Umbilical cord (tissue), 1 donor: ENCODE measurements at regions not wholly inside any gene's neighbourhood (a gene's known extent, or its start where the extent isn't known, plus 50 kb on each side); places are given as distances from the start of the nearest gene placed in this dataset.
"Not testable (repeated sequence)": the region's sequence is repeated elsewhere in the genome, so short reads cannot be mapped to it uniquely, and the experiment has no call there.

ENCODE experiments used
- DNase-seq: peaks from one replicate; pipeline ENCODE4 v3.0.0-alpha.2; 2015; ENCODE audit warnings: low spot score

DNA sequence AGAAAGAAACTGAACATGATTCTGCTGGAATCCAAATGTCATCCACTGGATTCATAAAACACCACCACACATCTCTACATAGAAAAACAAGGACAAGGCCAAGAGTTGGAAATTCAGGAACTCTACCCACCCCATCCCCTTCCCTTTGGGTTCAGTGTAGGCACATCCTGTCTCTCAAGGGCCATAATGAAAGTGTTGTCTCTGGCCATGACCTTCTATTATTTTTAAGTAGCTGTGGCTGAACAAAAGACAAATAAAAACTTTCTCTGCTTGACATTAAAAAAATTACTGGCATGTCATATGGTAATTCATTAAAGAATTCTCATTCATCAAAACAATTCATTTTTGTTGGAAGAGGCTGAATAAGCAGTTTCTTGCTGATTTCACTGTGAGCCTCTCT, 54.9 kb upstream of the ZBTB18 start:
- DNase-seq = no peak

DNA sequence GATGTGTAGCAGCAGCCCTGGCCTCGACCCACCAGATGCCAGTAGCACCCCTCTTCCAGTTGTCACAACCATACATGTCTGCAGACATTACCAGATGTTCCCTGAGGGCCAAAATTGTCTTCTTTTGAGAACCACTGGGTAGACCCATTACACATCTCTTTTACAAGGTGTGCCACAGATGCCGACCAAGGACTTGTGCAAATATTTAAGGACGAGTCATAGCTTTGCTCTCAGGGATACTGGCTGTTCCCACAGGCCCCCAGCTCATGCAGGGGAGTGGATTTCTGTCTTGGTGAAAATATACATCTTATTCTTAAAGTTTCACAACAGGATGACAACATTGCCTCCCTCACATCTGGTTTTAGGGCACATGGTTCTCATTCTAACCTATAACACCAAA, 59.4 kb upstream of the ZBTB18 start:
- DNase-seq = no peak

DNA sequence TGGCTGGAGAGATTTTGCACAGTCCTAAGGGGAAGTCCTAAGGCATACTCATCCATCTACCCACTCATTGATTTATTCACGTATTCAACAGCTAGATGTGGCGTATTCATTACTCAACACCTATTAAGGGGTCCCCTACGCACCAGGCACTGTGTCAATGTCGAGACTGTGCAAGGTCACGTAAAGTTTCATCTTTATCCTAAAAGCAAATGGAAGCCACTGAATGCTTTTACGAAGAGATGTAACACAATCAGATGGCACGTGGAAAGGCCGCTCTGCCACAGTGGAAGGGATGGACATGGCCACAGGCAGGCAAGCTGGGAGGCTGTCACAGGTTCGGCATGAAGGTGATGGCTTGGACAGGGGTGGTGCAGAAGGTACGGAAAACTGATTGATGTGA, 66.3 kb upstream of the ZBTB18 start:
- no peak for DNase-seq

DNA sequence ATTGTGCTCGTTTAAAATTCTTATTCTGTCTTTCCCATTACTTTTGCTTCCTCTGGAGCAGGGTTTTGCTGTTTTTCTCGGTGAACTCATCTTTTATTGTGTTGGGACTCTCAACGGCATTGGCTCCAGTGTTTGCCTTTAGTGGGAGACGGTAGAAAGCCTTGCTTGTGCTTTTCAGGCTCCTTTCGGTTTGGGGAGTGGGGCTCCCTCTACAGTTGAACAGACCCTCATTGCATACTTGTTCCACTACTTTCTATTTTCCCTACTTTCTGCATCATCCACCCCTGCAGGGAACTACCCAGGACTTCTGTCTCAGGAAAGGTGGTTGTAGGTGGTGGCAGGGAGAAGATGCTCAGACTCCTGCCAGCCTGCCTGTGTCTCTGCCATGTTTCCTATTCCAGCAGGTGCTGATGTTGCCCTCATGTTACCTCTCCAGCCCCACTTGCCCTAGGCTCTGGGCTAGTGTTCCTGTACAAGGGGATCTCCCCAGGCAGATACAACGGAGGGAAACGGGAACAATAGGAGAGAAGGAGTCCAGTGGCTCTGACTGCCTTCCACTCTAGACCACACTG, 68.5 kb upstream of the ZBTB18 start:
- no peak for DNase-seq

DNA sequence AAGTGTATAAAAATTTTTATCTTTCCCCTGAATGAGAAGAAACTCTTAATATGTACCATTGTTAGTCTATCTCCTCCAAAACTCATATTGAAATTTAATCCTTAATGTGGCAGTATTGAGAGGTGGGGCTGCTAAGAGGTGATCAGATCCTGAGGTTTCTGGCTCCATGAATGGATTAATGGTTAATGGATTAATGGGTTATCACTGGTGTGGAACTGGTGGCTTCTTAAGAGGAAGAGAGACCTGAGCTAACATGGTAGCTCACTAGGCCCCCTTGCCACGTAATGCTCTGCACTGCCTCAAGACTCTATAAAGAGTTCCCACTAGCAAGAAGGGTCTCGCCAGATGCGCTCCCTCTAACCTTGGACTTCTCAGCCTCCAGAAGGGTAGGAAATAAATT, 70.6 kb upstream of the ZBTB18 start:
- DNase-seq = no peak

DNA sequence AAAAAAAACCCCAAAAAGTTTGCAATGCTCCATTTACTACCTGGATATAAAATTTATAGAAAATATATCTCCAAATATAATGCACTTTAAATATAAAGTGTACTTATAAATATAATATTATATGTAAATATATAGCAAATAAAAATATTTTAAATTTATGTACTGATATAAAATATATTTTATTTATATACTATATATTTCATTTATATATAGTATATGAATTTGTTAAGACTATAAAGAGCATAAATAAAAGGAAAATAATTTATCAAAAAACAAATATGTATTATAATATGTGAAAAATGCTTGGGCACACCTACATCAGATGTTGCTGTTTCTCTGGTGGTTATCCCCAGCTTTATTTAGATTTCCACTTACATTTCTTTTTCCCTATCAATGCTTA, 71.0 kb upstream of the ZBTB18 start:
- DNase-seq = no peak

DNA sequence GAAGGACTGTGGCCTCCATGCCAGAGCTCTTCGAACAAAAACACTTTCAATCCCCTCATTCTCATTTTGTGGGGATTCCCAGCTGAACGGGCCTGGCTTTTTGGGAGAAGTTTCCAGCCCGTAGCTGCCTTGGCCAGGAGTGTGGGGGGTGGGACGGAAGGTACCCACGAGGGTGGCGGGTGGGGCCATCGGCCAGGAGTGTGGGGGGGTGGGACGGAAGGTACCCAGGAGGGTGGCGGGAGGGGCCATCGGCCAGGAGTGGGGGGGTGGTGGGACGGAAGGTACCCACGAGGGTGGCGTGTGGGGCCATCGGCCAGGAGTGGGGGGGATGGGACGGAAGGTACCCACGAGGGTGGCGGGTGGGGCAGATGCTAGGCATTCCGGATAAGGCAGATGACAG, 71.7 kb upstream of the ZBTB18 start:
- no peak for DNase-seq

DNA sequence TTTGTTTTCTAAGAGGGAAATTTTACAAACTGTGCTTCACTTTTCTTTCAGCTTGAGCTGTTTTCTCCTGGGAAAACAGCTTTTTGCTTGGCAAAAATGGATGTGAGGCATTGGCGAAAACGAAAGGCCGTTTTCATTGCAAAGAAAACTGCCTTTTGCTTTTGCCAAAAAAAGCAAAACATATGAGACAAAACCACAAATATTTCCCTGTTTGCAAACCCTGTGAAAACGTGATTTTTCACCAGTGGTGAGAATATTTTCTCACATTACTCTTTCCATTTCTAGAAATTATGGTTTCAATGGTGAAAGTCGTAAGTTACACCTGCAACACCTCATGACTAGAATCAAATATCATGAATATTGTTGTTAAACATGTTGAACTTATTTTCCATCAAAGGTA, 74.0 kb upstream of the ZBTB18 start:
- no peak for DNase-seq

DNA sequence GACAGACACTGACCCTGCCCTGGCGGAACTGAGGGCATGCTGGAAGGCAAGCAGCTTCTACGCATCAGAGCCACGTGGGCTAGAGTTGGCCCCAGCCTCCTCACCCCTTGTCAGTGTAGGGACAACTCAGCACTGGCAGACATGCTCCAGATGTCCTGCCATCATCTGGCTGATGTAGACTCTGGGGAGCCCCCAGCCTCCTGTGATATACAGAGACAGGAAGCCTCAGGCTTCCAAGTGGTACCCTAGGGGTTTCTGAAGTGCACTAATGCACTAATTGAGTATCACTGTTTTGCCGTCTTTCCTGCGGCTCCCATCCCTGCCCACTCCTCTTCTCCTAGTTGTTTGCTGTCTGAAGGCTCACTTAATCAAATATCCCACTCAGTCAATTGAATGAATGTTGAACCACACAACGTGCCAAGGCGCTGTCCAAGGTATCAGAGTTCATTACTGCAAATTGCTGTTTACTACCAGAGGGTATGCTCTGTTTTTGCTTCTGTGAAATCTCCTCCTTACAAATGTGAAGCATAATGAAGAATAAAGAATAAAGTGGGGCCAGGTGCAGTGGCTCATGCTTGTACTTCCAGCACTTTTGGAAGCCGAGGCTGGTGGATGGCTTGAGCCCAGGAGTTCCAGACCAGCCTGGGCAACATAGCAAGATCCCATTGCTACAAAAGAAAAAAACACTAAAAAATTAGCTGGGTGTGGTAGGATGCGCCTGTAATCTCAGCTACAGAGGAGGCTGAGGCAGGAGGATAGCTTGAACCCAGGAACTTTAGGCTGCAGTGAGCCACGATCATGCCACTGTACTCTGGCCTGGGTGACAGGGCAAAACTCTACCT, 76.4 kb upstream of the ZBTB18 start:
- no peak for DNase-seq

DNA sequence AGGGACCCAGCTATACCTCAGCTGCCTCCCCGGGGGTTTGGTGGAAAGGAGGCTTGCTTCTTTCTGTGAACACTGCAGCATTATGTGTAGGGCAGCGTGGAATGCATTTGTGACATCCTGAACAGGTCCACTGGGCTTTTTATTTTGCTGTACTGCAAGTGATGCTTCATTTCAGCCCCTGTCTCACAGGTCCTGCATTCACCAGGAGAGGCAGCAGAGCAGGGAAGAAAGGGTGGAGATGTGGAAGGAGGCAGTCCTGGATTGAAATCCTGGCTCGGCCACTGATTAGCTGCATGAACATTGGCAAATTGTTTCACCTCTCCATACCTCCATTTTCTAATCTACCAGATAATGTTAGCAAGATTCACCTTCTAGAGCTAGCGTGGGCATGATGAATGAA, 77.9 kb upstream of the ZBTB18 start:
- no peak for DNase-seq

DNA sequence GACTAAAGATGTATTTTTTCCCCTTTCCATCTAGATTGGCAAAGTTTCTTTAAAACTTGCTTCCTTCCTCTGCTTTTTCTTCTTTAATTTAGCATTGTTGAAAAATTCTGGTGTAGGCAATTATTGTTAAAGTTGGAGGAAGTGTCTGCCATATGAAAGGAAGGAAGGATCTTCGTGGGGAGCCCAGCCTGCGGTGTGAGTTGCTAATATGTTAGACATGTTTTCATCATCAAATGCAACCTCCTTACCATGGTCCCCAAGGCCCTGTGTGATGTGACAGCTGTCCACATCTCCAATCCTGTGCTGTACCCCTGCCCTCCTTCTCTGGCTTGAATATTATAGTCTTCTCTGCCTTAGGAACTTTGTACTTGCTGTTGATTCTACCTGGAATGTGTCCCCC, 81.0 kb upstream of the ZBTB18 start:
- DNase-seq = no peak

DNA sequence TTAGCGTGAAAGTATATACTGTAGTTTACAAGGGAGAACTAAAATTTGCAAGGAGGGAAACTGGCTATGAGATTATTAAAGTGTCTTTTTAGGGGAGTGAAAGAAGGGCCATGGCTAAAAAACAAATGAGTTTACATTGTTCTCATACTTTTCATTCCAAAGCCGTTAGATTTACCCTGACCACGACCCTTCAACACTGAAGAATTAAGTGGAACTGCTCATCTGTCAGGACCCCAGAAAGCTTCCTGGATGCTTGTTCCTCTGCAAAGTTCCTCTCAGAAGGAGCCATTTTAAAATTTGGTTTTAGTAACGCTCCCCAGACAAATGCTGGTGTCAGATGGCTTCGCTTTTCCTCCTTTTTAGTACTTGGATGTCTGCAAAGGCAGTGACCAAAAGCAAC, 82.7 kb upstream of the ZBTB18 start:
- DNase-seq = no peak

DNA sequence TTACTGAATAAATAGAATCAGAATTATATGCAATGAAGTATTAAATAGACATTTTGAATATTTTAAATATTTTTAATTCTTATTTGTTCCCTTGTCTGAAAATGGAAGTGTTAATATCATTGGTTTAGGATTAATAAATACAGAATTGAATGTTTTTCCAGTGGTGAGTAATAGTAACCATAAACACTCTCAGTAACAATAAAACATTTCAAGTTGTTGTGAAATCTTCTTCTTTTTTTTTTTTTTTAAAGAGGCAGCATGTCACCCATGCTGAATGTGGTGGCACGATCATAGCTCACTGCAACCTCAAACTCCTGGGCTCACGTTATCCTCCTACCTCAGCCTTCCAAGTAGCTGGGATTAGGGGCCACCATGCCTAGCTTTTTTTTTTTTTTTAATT, 86.2 kb upstream of the ZBTB18 start:
- no peak for DNase-seq

DNA sequence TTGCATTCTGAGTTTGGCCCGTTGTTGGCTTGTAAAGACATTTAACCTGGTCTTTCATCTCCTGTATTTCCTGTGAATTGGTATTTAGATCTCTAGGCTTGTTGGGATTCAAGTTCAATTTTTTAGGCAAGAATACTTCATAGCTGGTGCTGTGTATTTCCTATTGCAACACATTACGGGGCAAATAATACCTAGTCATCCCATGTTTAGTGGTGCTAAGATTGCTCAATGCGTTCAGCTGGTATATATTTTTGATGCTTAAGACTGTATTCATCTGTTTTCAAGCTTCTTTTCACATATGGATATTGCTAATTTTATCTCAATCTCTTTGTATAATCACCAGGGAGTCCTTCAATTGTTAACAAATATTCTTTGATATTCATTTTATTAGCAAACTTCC, 87.5 kb upstream of the ZBTB18 start:
- no peak for DNase-seq

DNA sequence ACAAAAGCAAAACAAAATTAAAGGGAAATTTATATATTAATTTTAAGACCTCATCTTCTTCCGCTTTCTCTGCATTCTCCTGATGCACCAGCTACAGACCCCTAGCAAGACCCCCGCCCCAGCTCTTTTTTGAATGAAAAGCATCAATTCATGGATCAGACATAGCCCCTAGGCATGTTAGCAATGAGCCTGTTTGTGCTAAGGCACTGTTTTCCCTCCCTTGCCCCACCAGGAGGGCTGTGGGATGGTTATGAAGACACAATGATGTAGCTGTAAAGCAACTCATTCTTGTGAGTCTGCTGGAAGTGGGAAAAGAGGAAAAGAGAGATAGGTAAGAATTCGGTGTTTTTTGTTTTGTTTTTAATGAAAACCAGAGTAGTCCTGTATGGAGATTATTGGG, 88.5 kb upstream of the ZBTB18 start:
- no peak for DNase-seq

DNA sequence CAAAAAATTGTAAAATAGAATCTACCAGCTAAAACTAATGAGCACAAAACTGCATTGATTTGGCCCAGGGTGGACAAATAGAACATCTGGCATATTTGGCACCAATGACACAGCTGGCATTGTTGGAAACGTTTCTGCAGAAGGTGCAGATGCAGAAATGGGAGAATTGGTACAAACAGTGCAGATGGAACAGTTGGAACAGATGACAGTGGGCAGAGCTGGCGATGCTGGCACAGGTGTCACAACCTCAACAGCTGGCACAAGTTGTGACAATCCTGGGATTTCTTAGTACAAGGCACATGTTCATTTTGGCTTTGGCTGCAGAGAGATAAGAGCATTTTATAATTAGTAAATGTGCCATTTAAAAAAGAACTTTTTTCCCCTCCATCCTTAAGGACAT, 91.1 kb upstream of the ZBTB18 start:
- no peak for DNase-seq

DNA sequence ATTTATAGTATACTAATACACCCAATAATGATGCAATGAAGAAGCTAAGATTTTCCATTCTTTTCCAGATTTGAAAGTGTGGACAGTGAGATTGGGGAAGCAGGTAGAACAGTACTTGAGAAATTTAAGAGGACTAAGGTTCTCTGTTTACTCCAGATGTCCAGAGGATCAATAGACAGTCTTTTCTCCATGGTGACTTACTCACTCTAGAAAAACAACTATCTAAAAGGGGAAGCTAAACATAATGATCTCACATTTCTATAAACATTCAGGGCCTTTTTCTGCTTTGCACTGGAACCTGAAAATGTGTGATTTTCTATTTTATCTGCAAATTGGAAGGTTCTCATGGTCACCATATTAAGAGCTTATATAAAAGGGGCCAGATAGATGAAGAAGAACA, 93.9 kb upstream of the ZBTB18 start:
- DNase-seq = no peak

DNA sequence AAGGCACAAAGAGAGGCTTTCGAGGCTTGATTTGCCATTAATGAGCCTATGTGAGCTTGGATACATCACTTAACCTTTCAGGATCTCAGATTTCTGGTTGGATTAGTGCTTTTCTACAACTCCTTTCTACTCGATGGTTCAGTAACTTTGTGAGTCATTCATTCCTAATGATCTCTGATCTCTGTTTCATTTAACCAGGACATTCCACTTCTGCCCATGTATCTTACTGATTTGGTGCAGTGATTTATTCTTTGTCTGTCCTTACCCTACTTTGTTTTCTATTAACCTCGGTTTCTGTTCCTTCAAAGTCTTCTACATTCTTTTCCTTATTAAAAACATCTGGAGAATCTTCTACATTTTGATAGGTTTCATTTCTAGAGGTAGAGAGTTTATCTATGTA, 94.6 kb upstream of the ZBTB18 start:
- DNase-seq = no peak

DNA sequence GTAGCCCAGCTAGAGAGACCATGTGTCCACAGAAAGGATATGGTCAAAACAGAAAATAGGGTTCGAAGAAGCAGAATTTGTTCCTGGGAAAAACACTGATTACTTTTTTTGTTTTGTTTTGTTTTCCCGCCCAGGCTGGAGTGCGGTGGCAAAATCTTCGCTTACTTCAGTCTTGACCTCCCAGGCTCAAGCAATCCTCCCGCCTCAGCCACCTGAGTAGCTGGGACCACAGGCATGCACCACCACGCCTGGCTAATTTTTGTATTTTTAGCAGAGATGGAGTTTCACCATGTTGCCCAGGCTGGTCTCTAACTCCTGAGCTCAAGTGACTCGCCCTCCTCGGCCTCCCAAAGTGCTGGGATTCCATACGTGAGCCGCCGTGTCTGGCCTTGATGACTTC, 99.9 kb upstream of the ZBTB18 start:
- not testable (repeated sequence) for DNase-seq

DNA sequence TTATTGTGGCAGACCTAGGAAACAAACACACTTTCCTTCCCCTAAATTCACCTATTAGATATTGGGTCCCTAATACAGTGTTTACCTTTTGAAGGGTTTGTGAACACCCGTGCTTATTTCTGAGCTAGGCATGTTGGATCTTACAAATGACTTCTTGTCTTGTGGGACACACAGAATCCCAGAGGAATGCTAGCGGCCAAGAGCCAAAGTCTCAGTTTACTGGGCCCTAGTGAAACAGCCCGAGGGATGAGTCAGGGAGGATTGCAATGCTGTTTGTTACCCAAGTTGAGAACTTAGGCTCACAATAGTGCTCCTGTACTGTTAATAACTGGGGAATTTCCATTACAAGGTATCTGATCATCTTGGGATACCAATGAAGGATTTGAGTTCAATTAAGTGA, 100.1 kb upstream of the AKT3 start:
- peak; percentile 13 for DNase-seq

DNA sequence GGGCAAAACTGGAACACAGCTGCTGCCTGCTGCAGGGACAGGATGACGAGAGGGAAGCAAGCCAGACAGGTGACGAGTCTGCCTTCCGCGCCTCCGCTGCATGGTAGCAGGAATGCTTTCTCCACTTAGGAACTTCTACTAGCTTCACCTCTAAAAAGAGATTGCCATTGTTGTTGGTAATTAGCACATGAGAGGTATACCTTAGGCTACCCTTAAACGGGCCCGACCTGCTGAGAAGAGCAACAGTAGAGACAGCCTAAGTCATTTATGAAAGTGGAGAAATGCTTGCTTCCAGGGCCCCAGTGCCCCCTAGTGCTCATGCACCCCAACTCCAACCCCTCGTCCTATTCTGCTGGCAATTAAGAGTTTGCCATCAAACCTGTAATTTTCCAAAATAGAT, 96.9 kb upstream of the AKT3 start:
- no peak for DNase-seq

DNA sequence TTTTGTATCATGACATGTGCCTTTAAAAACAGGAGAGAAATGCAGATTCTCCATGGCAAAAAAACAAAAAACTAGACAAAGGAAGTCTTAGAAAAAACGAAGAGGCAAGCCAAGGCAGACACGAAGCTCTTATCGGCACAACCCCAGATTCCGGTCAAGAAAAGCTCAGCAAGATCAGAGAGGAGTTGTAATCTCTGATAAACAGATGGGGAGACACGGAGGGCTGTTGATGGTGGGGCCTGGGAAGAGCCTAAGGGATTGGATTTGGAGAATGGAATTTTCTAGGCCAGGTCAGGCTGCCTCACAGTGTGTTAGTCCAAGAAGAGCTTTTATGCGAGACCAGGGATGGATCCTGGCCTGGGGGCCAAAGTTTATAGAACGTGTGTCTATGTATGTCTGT, 96.2 kb upstream of the AKT3 start:
- no peak for DNase-seq

DNA sequence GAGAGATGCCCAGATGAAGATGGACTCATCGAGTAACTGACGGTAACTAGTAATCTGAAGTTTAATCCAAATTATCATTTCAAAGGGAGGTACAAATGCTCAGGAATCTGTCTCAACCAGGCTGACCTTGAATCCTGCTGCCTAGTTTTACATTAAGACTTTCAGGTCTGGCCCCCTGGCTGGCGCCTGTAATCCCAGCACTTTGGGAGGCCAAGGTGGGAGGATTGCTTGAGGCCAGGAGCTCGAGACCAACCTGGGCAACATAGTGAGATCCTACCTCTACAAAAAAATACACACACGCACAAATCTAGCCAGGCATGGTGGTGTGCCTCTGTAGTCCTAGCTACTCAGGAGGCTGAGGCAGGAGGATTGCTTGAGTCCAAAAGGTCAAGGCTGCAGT, 95.7 kb upstream of the AKT3 start:
- DNase-seq = no peak
